ENCODE measurements at regions not wholly inside any gene's neighbourhood (a gene's known extent, or its start where the extent isn't known, plus 50 kb on each side); places are given as distances from the start of the nearest gene placed in this dataset.

DNA sequence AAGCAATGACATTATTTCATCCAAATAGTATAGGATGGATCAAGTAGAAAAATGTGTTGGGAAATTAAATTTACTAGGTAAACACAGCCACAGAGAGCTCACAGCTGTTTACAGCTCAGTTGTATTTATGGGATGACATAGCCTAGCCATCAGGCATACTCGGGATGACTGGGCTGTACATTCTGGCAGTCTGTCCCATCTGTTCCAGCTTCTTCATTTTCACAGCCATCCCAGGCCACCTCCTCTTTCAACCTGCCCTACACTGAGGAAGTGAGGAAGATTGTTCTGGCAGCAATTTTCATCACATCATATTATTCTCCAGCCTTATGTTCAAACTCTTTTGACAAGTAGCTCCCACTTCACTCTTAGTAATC lies 98.4 kb upstream of the PFN2 start:
- TF ChIP-seq, protein P1, sequence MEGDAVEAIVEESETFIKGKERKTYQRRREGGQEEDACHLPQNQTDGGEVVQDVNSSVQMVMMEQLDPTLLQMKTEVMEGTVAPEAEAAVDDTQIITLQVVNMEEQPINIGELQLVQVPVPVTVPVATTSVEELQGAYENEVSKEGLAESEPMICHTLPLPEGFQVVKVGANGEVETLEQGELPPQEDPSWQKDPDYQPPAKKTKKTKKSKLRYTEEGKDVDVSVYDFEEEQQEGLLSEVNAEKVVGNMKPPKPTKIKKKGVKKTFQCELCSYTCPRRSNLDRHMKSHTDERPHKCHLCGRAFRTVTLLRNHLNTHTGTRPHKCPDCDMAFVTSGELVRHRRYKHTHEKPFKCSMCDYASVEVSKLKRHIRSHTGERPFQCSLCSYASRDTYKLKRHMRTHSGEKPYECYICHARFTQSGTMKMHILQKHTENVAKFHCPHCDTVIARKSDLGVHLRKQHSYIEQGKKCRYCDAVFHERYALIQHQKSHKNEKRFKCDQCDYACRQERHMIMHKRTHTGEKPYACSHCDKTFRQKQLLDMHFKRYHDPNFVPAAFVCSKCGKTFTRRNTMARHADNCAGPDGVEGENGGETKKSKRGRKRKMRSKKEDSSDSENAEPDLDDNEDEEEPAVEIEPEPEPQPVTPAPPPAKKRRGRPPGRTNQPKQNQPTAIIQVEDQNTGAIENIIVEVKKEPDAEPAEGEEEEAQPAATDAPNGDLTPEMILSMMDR (IDR thresholded peaks at IDR 0.05) = no peak
- no peak for TF ChIP-seq POLR2A (IDR thresholded peaks at IDR 0.05)
